CD4-positive, alpha-beta memory T cell (primary cell): ENCODE measurements at regions not wholly inside any gene's neighbourhood (a gene's known extent, or its start where the extent isn't known, plus 50 kb on each side); places are given as distances from the start of the nearest gene placed in this dataset.

Experiments used
- CTCF ChIA-PET: fragments of 350-600 bp; sonication (Branson Sonifier 250); formaldehyde crosslinking; loops from one replicate; lab custom pipeline; 2021; ENCODE audit warnings: inconsistent platforms; ENCODE audit not compliant: partially characterized antibody; lab: Charles Lee
- POLR2A ChIA-PET: fragments of 350-600 bp; sonication (Branson Sonifier 250); formaldehyde crosslinking; loops from one replicate; lab custom pipeline; 2021; ENCODE audit not compliant: partially characterized antibody; lab: Charles Lee
- DNase-seq, 5 donors: peaks; one replicate each; pipeline versions ENCODE4 v3.0.0 to v3.0.0-alpha.2; 2020 to 2022; ENCODE audit warnings: mixed read lengths in 1 of 5
- H3K27ac ChIP-seq: one replicate; pipeline ENCODE4 v1.7.0; 2013; ENCODE audit warnings: low read depth, low read length
- H3K27me3 ChIP-seq: 2 replicates; pipeline ENCODE4 v1.7.0; 2013; ENCODE audit warnings: mild to moderate bottlenecking, low read length, moderate library complexity; ENCODE audit not compliant: insufficient read depth
- H3K36me3 ChIP-seq: 2 replicates; pipeline ENCODE4 v1.7.0; 2013; ENCODE audit warnings: mild to moderate bottlenecking, low read length, moderate library complexity; ENCODE audit not compliant: insufficient read depth
- H3K4me1 ChIP-seq: 2 replicates; pipeline ENCODE4 v1.7.0; 2013; ENCODE audit warnings: mild to moderate bottlenecking, low read length, moderate library complexity; ENCODE audit not compliant: insufficient read depth
- H3K4me3 ChIP-seq, 2 donors: one replicate each; pipeline ENCODE4 v1.7.0; 2013; ENCODE audit warnings: low read length in 2 of 2, mild to moderate bottlenecking in 1 of 2
- H3K9me3 ChIP-seq, 2 donors: one replicate each; pipeline ENCODE4 v1.7.0; 2013; ENCODE audit warnings: low read length in 2 of 2, control low read depth in 1 of 2; ENCODE audit not compliant: control insufficient read depth in 1 of 2
- H3K27ac Mint-ChIP-seq, 7 donors: one replicate each; pipeline ENCODE4 v1.8.0; 2020 to 2021; ENCODE audit warnings: mixed read lengths in 7 of 7, mild to moderate bottlenecking in 6 of 7, inconsistent platforms in 3 of 7, moderate library complexity in 3 of 7
- H3K27me3 Mint-ChIP-seq, 2 donors: one replicate each; pipeline ENCODE4 v1.8.0; 2020 to 2021; ENCODE audit warnings: mixed read lengths in 2 of 2
- H3K36me3 Mint-ChIP-seq, 2 donors: one replicate each; pipeline ENCODE4 v1.8.0; 2020 to 2021; ENCODE audit warnings: mixed read lengths in 2 of 2, inconsistent platforms in 1 of 2, mild to moderate bottlenecking in 1 of 2
- H3K4me1 Mint-ChIP-seq, 4 donors: one replicate each; pipeline ENCODE4 v1.8.0; 2020 to 2021; ENCODE audit warnings: mixed read lengths in 4 of 4, mild to moderate bottlenecking in 1 of 4
- H3K4me3 Mint-ChIP-seq, 8 donors: one replicate each; pipeline ENCODE4 v1.8.0; 2020 to 2021; ENCODE audit warnings: mixed read lengths in 8 of 8, mild to moderate bottlenecking in 7 of 8, moderate library complexity in 6 of 8, inconsistent platforms in 3 of 8
- H3K9me3 Mint-ChIP-seq, 8 donors: one replicate each; pipeline ENCODE4 v1.8.0; 2020 to 2021; ENCODE audit warnings: mixed read lengths in 8 of 8, mild to moderate bottlenecking in 5 of 8, inconsistent platforms in 3 of 8, moderate library complexity in 1 of 8
- intact Hi-C: fragments of 100-400 bp; cut with micrococcal nuclease; formaldehyde crosslinking; loops from one replicate; pipeline ENCODE4 v1.15.1; 2023

GRCh38 chr10:4213441-4213840, 428.4 kb upstream of the KLF6 start:
- ChIA-PET CTCF (no interaction called here), POLR2A (no interaction called here)
- peaks cover 0 to 1% of the 10 kb centered on the region in 2 donors for H3K27me3 Mint-ChIP-seq

DNA sequence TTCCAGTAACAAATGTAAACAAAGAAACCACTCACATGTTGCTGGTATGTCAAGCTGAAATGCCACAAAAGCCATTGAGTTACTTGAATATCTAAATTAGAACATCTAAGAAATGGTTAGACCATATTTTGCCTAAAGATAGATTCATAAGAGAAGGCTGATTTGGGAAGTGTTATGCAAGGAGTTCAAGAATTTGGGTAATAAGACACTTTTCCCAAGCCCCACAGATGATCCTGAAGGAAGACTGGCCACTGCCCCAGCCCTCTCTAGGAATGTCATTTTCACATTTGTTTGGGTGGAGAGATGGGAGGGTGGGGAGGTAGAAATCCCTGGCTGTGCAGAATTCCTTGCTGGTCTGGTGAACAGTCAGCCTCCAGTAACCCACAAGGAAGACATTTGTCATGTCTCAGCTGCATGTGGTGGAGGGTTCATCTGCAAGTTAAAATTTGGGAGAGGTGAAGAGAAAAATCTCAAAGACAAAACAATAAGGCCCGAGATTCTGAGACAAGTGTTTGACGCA, 427.2 kb upstream of the KLF6 start:
- no peaks in the 10 kb centered on the region for H3K4me1 ChIP-seq
- no peak overlapping the region for H3K27ac Mint-ChIP-seq
- no peaks in the 10 kb centered on the region for H3K9me3 ChIP-seq
- intact Hi-C loops = no loop called here
- ChIA-PET POLR2A (no interaction called here), CTCF (no interaction called here)
- H3K27me3 ChIP-seq = no peaks in the 10 kb centered on the region
- H3K36me3 Mint-ChIP-seq = no peaks in the 10 kb centered on the region
- no peaks in the 10 kb centered on the region for H3K9me3 Mint-ChIP-seq
- H3K27me3 Mint-ChIP-seq = peaks cover 0 to 1% of the 10 kb centered on the region in 2 donors
- no peak for DNase-seq
- H3K36me3 ChIP-seq = no peaks in the 10 kb centered on the region
- H3K27ac ChIP-seq = no peak overlapping the region
- peaks cover 0 to 4% (median 2%) of the 10 kb centered on the region in 4 donors for H3K4me1 Mint-ChIP-seq
- no peak overlapping the region for H3K4me3 ChIP-seq
- no peak overlapping the region for H3K4me3 Mint-ChIP-seq

More at GRCh38 chr10:4213441-4213840, 428.4 kb upstream of the KLF6 start:
- no peaks in the 10 kb centered on the region for H3K36me3 ChIP-seq
- no peaks in the 10 kb centered on the region for H3K4me1 ChIP-seq
- H3K36me3 Mint-ChIP-seq = no peaks in the 10 kb centered on the region
- H3K27me3 ChIP-seq = no peaks in the 10 kb centered on the region
- H3K27ac ChIP-seq = no peak overlapping the region
- H3K4me1 Mint-ChIP-seq = peaks cover 0 to 2% (median under 1%) of the 10 kb centered on the region in 4 donors
- H3K4me3 ChIP-seq = no peak overlapping the region
- no peak overlapping the region for H3K4me3 Mint-ChIP-seq
- no peaks in the 10 kb centered on the region for H3K9me3 ChIP-seq
- no peak overlapping the region for H3K27ac Mint-ChIP-seq
- no peaks in the 10 kb centered on the region for H3K9me3 Mint-ChIP-seq
- intact Hi-C loops = no loop called here
- no peak for DNase-seq

DNA sequence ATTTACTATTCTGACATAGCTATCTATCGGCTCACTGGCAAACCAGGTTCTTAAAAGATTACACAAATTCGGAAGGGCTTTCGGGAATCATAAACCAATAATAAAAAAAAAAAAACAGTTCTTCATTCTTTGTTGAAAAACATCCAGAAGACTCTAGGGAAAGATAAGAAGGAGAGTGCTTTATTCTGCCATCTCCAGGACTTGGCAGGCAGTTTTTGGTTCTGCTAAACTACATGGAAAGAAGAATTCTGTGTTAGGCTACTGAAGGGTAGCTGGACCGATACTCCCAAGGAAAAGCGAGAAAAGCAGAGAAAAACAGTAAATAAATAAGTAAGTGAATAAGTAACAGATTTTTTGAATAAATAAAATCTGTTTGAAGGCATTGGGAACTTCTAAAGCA, 423.5 kb upstream of the KLF6 start:
- no peak for DNase-seq
- ChIA-PET POLR2A (no interaction called here), CTCF (no interaction called here)
- peaks cover 0 to 2% (median 1%) of the 10 kb centered on the region in 4 donors for H3K4me1 Mint-ChIP-seq
- Histone ChIP-seq H3K4me3 (no peak overlapping the region), H3K36me3 (no peaks in the 10 kb centered on the region), H3K4me1 (no peaks in the 10 kb centered on the region), H3K27ac (no peak overlapping the region), H3K9me3 (no peaks in the 10 kb centered on the region), H3K27me3 (no peaks in the 10 kb centered on the region)
- intact Hi-C loops = no loop called here
- no peaks in the 10 kb centered on the region for H3K36me3 Mint-ChIP-seq
- H3K27ac Mint-ChIP-seq = peak overlapping the region in 1 of 7 donors; percentile 18
- H3K9me3 Mint-ChIP-seq = no peaks in the 10 kb centered on the region
- H3K4me3 Mint-ChIP-seq = no peak overlapping the region
- no peaks in the 10 kb centered on the region for H3K27me3 Mint-ChIP-seq

DNA sequence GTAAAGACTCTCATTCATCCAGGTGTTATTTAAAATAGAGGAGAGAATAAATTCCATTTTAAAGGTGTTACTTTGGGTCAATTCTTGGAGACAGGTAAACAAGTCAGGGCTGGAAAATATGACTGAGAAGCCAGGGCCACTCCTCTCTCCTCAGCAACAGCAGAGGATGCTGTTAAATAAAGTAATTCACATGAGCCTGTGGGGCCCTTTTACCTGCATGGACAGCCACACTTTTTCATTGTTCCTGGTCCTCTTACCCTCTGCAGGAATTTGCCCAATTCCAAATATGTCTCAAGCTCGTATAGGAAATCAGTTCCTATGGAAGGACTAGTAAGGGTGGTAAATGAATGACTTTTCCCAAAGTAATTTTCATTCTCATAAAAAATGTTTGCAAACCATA, 420.1 kb upstream of the KLF6 start:
- Mint-ChIP-seq H3K27ac (no peak overlapping the region), H3K4me3 (no peak overlapping the region), H3K27me3 (no peaks in the 10 kb centered on the region), H3K4me1 (peaks cover 0 to 4% (median 1%) of the 10 kb centered on the region in 4 donors), H3K36me3 (no peaks in the 10 kb centered on the region), H3K9me3 (peaks cover 0 to 2% (median 0%) of the 10 kb centered on the region in 8 donors)
- Histone ChIP-seq H3K27me3 (no peaks in the 10 kb centered on the region), H3K27ac (no peak overlapping the region), H3K36me3 (no peaks in the 10 kb centered on the region), H3K9me3 (no peaks in the 10 kb centered on the region), H3K4me1 (no peaks in the 10 kb centered on the region), H3K4me3 (no peak overlapping the region)
- intact Hi-C loops = no loop called here
- ChIA-PET POLR2A (no interaction called here), CTCF (no interaction called here)
- DNase-seq = no peak

- intact Hi-C loops = no loop called here
- Mint-ChIP-seq H3K4me3 (no peak overlapping the region), H3K27ac (no peak overlapping the region), H3K4me1 (peaks cover 0 to 3% (median 1%) of the 10 kb centered on the region in 4 donors), H3K9me3 (peaks cover 0 to 2% (median 0%) of the 10 kb centered on the region in 8 donors), H3K36me3 (no peaks in the 10 kb centered on the region), H3K27me3 (no peaks in the 10 kb centered on the region)
- CTCF ChIA-PET = no interaction called here
- Histone ChIP-seq H3K4me3 (no peak overlapping the region), H3K4me1 (no peaks in the 10 kb centered on the region), H3K27ac (no peak overlapping the region), H3K9me3 (no peaks in the 10 kb centered on the region), H3K36me3 (no peaks in the 10 kb centered on the region), H3K27me3 (no peaks in the 10 kb centered on the region)
- POLR2A ChIA-PET = no interaction called here
- no peak for DNase-seq
These were observed 417.9 kb upstream of the KLF6 start for GRCh38 chr10:4202938-4203337.

DNA sequence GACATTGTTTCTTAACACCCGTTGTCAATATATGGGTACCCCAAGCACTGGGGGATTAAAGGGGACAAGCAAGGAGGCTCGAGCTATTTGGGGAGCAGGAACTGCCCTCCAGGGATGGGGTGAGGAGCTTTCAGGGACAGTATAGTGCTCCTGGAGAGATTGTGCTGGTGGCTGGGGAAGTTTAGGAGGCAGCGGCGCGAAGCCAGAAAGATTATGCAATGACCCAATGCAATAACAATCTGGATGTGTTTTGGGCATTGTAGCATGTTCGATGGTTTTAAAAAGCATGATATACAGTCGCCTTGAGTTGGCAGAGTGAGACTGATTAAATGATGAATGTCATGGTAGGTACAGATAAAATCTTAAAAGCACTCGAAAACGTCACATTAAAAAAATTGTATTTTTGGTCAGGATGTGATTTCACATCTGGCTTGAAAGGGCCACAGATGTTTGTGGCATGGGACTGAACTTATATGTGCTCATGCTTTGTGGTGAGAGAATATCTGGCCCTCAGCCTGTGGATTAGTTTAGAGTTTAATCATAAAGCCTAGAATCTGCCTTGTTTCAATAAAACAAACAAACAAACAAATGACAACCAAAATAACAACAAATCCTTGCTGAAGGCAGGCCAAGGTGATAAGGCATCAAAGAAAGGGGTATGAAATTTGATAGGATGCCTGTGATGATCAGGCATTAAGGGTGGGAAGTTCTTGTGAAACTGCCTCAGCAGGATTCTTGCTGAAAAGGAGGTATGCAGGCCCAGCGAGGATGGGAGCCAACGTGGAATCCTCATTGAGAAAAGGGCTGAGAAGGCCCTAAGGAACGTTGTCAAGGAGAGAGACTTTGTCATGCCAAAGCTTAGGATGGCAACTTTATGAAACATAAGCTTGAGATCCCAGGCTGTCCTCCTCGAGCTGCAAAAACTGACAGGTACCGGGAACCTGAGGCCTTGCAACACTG, 417.1 kb upstream of the KLF6 start:
- Histone ChIP-seq H3K4me3 (no peak overlapping the region), H3K27ac (no peak overlapping the region), H3K4me1 (no peaks in the 10 kb centered on the region), H3K27me3 (no peaks in the 10 kb centered on the region), H3K36me3 (no peaks in the 10 kb centered on the region), H3K9me3 (no peaks in the 10 kb centered on the region)
- peaks cover 0 to 2% (median 0%) of the 10 kb centered on the region in 8 donors for H3K9me3 Mint-ChIP-seq
- H3K4me3 Mint-ChIP-seq = no peak overlapping the region
- no peak for DNase-seq
- H3K4me1 Mint-ChIP-seq = peaks cover 0 to 5% (median 2%) of the 10 kb centered on the region in 4 donors
- POLR2A ChIA-PET = interaction anchor here (0.6 kb wide), 1 partner anchor 73 kb away, joined by 3 read pairs; no protein-coding TSS in a partner anchor
- intact Hi-C loops = no loop called here
- H3K27me3 Mint-ChIP-seq = no peaks in the 10 kb centered on the region
- CTCF ChIA-PET = no interaction called here
- H3K27ac Mint-ChIP-seq = peak overlapping the region in 1 of 7 donors; percentile 16
- H3K36me3 Mint-ChIP-seq = no peaks in the 10 kb centered on the region

DNA sequence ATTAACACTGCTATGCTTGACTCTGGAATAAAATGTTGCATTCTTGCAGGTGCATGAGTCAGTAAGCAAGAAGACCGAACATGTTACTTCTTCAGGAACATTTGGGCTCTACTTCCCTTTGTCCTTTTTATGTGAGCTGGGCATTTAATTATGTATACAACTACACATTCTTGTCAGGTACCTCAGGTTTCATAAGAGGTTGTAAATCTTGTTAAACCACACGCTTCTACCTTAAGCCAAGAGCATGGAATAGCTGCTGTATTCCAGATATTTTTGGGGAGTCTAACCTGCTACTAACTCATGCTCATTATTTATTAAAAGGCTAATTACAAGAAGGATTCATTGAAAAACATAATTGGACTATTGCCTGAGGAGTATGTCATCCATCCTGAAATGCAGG, 414.2 kb upstream of the KLF6 start:
- Histone ChIP-seq H3K27me3 (no peaks in the 10 kb centered on the region), H3K9me3 (no peaks in the 10 kb centered on the region), H3K4me3 (no peak overlapping the region), H3K4me1 (no peaks in the 10 kb centered on the region), H3K27ac (no peak overlapping the region), H3K36me3 (no peaks in the 10 kb centered on the region)
- no peaks in the 10 kb centered on the region for H3K36me3 Mint-ChIP-seq
- intact Hi-C loops = no loop called here
- ChIA-PET POLR2A (no interaction called here), CTCF (no interaction called here)
- H3K27ac Mint-ChIP-seq = no peak overlapping the region
- no peak for DNase-seq
- H3K9me3 Mint-ChIP-seq = peaks cover 0 to 2% (median 0%) of the 10 kb centered on the region in 8 donors
- no peaks in the 10 kb centered on the region for H3K27me3 Mint-ChIP-seq
- H3K4me1 Mint-ChIP-seq = peaks cover 0 to 10% (median 6%) of the 10 kb centered on the region in 4 donors
- no peak overlapping the region for H3K4me3 Mint-ChIP-seq
